ENCODE measurements at regions not wholly inside any gene's neighbourhood (a gene's known extent, or its start where the extent isn't known, plus 50 kb on each side); places are given as distances from the start of the nearest gene placed in this dataset.

DNA sequence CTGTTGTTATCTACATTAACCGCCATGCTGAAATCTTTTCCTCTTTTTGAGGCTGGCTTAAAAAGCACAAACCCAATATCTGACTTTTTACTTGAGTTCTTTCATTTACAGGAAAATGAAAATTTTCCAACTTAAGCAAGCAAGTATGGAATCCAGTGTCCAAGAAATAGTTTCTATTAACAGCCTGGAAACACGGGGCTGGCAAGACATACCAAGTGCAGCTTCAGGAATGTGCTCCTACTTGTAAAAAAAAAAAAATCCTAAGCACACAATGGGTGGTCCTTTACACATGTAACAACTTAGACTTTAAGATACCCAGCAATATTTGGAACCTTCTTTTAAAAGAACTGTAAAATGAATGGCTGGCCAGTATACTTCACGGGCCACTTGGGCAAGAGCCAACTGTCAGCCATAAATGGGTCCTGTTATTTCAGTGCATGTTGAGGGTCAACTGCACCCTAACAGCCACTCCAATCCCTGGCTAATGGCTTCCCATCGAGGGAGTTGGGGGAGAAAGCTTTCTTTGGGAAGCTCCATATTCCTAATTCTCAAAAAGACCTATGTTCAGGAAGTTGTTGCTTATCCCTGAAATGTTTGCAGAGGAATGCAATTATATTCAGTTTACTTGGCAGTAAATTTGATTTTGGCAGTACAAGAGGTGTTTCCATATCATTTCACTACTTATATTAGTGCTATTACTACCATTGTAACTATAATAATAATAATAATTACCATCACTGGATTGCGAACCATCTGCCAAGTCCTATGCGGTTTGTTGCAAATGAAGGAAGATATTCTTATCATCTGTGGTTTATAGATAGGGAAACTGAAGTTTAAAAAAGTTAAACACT lies 236.4 kb upstream of the TMEM72 start:
- peaks cover 25% of the 10 kb centered on the region for H3K4me1 Mint-ChIP-seq (ENCODE audit: low read depth)
- H3K4me3 Mint-ChIP-seq (ENCODE audit: unreplicated experiment), result no peak overlapping the region
- H3K27me3 Mint-ChIP-seq (ENCODE audit: low read depth), result no peaks in the 10 kb centered on the region
- TF ChIP-seq, protein P1, sequence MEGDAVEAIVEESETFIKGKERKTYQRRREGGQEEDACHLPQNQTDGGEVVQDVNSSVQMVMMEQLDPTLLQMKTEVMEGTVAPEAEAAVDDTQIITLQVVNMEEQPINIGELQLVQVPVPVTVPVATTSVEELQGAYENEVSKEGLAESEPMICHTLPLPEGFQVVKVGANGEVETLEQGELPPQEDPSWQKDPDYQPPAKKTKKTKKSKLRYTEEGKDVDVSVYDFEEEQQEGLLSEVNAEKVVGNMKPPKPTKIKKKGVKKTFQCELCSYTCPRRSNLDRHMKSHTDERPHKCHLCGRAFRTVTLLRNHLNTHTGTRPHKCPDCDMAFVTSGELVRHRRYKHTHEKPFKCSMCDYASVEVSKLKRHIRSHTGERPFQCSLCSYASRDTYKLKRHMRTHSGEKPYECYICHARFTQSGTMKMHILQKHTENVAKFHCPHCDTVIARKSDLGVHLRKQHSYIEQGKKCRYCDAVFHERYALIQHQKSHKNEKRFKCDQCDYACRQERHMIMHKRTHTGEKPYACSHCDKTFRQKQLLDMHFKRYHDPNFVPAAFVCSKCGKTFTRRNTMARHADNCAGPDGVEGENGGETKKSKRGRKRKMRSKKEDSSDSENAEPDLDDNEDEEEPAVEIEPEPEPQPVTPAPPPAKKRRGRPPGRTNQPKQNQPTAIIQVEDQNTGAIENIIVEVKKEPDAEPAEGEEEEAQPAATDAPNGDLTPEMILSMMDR (IDR thresholded peaks at IDR 0.05), result no peak
- peaks cover 3% of the 10 kb centered on the region for H3K36me3 Mint-ChIP-seq (ENCODE audit: low read depth)
- no peak for DNase-seq (ENCODE audit: low spot score)
- H3K9me3 Mint-ChIP-seq (ENCODE audit: low read depth), result peaks cover 10% of the 10 kb centered on the region
- peak overlapping the region; percentile 27 for H3K27ac Mint-ChIP-seq (ENCODE audit: unreplicated experiment)

DNA sequence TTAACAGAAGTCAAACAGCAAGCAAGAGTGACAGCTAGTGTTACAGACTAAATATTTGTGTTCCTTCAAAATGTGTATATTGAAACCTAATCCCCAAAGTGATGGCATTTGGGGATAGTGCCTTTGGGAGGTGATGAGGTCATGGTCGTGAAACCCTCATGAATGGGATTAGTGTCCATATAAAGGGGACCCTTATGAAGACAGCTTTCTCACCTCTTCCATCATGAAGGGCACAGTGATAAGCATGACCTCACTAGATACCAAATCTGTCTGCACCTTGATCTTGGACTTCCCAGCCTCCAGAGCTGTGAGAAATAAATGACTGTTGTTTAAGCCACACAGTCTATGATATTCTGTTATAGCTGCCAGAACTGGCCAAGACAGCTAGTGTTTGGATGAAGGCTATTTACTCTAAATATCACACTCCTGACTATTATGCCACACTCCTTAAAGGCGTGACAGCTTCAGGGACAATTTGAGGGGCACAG lies 235.7 kb upstream of the TMEM72 start:
- peaks cover 10% of the 10 kb centered on the region for H3K9me3 Mint-ChIP-seq (ENCODE audit: low read depth)

DNA sequence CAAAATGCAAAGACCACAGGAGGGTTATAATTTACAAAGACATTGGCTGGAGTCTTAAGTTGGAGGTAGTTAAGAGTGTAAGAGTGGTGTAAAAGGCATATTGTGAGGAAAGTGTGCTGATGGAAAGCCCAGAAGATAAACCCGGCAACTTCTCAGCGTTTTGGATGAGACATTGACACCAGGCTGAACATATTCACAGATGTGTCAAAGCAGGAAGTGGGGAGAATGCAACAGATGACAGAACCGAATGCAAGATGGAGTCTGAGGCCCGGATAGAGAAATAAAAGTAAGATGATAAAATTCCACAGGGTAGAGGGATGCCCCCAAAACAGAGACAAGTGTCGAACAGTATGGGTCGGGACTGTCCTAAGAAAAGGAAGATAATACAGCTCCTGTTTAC lies 230.4 kb upstream of the TMEM72 start:
- H3K9me3 Mint-ChIP-seq (ENCODE audit: low read depth), result no peaks in the 10 kb centered on the region
- no peak overlapping the region for H3K27ac Mint-ChIP-seq (ENCODE audit: unreplicated experiment)
- H3K27me3 Mint-ChIP-seq (ENCODE audit: low read depth), result no peaks in the 10 kb centered on the region

More for the DNA sequence above, 235.7 kb upstream of the TMEM72 start:
- Mint-ChIP-seq H3K27ac (ENCODE audit: unreplicated experiment) (no peak overlapping the region), H3K4me1 (ENCODE audit: low read depth) (peaks cover 30% of the 10 kb centered on the region), H3K36me3 (ENCODE audit: low read depth) (peaks cover 3% of the 10 kb centered on the region), H3K27me3 (ENCODE audit: low read depth) (no peaks in the 10 kb centered on the region), H3K4me3 (ENCODE audit: unreplicated experiment) (no peak overlapping the region)
- DNase-seq (ENCODE audit: low spot score), result no peak
- TF ChIP-seq, protein P1 (IDR thresholded peaks at IDR 0.05), result no peak

DNA sequence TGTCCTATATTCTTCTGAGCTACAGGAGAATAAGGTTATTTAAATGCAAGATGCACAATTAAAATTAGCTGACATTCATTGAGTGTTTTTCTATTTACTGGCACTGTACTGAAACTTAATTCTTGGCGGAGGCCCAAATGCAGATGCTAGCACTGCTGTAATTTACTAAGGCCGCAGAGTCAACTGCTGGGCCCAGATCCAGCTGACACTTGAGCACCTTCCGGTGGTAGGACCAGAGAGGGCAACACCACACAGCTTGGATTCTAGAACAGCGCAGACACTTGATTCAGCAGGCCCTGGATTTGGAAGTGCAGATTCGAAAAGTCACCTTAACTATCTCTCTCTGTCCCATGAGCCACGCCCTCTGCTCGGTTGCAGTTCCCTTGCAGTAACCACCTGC lies 228.6 kb upstream of the TMEM72 start:
- no peaks in the 10 kb centered on the region for H3K27me3 Mint-ChIP-seq (ENCODE audit: low read depth)
- no peak overlapping the region for H3K27ac Mint-ChIP-seq (ENCODE audit: unreplicated experiment)
- H3K9me3 Mint-ChIP-seq (ENCODE audit: low read depth), result no peaks in the 10 kb centered on the region
- peaks cover 13% of the 10 kb centered on the region for H3K4me1 Mint-ChIP-seq (ENCODE audit: low read depth)
- no peak overlapping the region for H3K4me3 Mint-ChIP-seq (ENCODE audit: unreplicated experiment)
- TF ChIP-seq, protein P1 (IDR thresholded peaks at IDR 0.05), result no peak
- no peak for DNase-seq (ENCODE audit: low spot score)
- no peaks in the 10 kb centered on the region for H3K36me3 Mint-ChIP-seq (ENCODE audit: low read depth)

More for the DNA sequence above, 230.4 kb upstream of the TMEM72 start:
- DNase-seq (ENCODE audit: low spot score), result no peak
- H3K4me3 Mint-ChIP-seq (ENCODE audit: unreplicated experiment), result no peak overlapping the region
- no peaks in the 10 kb centered on the region for H3K36me3 Mint-ChIP-seq (ENCODE audit: low read depth)
- H3K4me1 Mint-ChIP-seq (ENCODE audit: low read depth), result peaks cover 13% of the 10 kb centered on the region
- TF ChIP-seq, protein P1 (IDR thresholded peaks at IDR 0.05), result no peak

DNA sequence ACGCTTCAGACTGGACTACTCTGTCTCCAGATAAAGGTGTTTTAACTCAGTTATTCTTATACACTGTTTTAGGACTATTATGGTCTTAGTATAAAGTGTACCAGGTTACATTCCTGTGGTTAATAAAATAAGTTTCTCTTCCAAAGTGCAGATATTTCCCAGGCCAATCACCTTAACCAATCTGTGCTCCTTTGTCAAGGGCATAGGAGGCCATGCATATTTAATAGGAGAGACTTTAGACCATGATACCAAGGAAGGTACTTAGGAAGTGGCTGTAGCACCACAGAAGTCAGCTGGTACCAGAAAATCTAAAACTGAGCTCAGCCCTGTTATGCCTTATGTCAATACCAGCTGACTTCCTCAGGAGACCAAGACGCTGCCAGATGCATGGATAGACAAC lies 226.5 kb upstream of the TMEM72 start:
- no peak overlapping the region for H3K4me3 Mint-ChIP-seq (ENCODE audit: unreplicated experiment)
- H3K4me1 Mint-ChIP-seq (ENCODE audit: low read depth), result peaks cover 9% of the 10 kb centered on the region
- TF ChIP-seq, protein P1 (IDR thresholded peaks at IDR 0.05), result no peak
- no peak for DNase-seq (ENCODE audit: low spot score)
- no peaks in the 10 kb centered on the region for H3K9me3 Mint-ChIP-seq (ENCODE audit: low read depth)
- no peak overlapping the region for H3K27ac Mint-ChIP-seq (ENCODE audit: unreplicated experiment)
- no peaks in the 10 kb centered on the region for H3K27me3 Mint-ChIP-seq (ENCODE audit: low read depth)
- no peaks in the 10 kb centered on the region for H3K36me3 Mint-ChIP-seq (ENCODE audit: low read depth)

Measured in chondrocyte (in vitro differentiated cells).